ENCODE measurements at regions not wholly inside any gene's neighbourhood (a gene's known extent, or its start where the extent isn't known, plus 50 kb on each side); places are given as distances from the start of the nearest gene placed in this dataset.
"Not testable (repeated sequence)": the region's sequence is repeated elsewhere in the genome, so short reads cannot be mapped to it uniquely, and the experiment has no call there.

- no peak for DNase-seq (ENCODE audit: low read depth in 1 of 2, low spot score in 1 of 2)
These were observed 724.9 kb downstream of the NSUN3 start for GRCh38 chr3:94787734-94788270.

DNA sequence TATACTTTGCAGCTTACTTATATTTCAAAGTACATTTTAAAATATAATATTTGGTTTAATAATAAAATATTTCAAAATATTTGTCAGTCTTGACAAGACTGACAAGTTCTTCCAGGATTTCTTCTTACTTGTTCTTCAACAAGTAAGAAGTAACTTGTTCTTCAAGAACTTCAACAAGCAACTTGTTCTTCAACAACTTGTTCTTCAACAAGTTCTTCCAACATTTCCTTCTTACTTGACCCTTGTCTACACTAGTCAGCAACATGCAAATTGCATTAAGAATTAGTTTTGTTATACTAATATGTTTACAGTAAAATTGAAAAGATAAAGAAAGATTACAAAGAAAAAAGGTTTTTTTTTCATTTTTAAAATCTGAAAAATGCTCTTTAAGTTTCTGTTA, 731.7 kb downstream of the NSUN3 start:
- DNase-seq (ENCODE audit: low read depth in 1 of 2, low spot score in 1 of 2), result no peak

DNA sequence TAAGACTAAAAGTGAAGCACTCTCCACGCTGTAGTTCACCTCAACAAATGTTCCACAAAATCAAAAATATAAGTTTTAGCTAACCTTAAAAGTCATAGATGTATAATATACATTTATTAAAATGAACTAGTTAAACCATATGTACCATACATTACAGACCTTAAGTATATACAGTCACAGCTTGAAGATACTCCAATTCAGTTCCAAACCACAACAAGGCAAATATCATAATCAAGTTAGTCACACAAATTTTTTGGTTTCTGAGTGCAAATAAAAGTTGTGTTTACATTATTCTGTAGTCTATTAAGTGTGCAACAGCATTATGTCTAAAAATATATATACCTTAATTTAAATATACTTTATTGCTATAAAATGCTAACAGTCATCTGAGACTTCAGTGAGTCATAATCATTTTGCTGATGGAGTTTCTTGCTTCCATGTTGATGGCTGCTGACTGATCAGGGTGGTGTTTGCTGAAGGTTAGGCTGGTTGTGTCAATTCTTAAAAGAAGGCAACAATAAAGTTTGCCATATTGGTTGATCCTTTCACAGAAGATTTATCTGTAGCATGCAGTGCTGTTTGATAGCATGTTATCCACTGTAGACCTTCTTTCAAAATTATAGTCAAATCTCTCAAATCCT, 736.7 kb downstream of the NSUN3 start:
- no peak for DNase-seq (ENCODE audit: low read depth in 1 of 2, low spot score in 1 of 2)

DNA sequence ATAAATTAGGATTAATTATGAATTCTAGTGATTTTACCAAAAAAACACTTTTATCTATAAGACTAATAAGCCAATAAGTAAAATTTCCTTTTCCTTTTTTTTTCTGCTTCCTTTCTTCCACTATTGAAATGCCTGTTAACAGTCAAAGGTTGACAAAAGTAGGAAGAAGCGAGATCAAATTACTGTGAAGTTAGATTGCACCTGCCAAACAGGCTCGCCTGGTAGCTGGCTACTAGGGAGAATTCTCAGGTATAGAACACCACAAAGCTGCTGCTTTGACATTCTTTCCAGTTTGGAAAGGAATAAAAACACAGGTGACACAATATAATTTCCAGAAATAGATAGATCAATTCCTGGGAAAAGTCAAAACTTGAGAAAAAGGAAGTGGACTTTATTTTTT, 749.0 kb downstream of the NSUN3 start:
- DNase-seq (ENCODE audit: low read depth in 1 of 2, low spot score in 1 of 2), result no peak

DNA sequence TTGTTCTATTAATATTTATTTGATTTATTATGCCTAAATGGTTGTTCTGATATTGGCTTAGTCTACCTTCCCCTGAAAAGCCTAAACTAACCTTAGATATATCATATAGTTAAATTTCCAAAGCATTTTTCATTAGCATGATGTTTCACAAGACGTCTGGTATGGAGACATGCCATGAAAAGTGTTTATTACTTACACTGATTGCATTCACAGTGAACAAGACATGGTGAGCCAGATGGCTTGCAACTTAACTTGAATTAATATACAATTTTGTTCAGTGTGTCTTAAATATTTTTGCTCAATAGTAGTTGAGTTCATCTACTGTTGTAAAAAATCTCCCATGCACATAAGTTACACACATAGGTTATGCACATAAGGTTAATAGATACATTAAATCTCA, 758.4 kb downstream of the NSUN3 start:
- DNase-seq (ENCODE audit: low read depth in 1 of 2, low spot score in 1 of 2), result no peak

DNA sequence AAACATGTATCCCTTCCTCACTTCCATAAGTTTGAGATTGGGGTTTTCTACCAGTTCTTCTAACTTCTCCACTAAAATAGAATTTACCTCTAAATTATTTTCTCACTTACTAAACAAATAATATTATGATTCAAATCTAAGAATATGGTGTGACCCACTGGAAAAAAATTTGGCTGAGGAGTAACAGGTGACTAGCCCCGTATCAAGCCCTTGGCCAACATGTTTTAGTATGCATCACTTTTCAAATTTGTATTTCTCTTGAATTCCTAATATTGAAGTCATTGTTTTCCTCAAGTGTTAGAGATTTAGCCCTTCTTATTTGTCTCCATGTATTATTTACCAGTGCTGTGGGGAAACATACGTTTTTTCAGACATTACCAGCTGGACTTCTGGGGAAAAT, 759.4 kb downstream of the NSUN3 start:
- no peak for DNase-seq (ENCODE audit: low read depth in 1 of 2, low spot score in 1 of 2)

DNA sequence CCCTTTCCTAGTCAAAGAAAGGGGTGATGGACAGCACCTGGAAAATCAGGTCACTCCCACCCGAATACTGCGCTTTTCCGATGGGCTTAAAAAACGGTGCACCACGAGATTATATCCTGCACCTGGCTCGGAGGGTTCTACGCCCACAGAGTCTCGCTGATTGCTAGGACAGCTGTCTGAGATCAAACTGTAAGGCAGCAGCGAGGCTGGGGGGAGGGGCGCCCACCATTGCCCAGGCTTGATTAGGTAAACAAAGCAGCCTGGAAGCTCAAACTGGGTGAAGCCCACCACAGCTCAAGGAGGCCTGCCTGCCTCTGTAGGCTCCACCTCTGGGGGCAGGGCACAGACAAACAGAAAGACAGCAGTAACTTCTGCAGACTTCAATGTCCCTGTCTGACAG, 783.4 kb downstream of the NSUN3 start:
- not testable (repeated sequence) for DNase-seq (ENCODE audit: low read depth in 1 of 2, low spot score in 1 of 2)

DNA sequence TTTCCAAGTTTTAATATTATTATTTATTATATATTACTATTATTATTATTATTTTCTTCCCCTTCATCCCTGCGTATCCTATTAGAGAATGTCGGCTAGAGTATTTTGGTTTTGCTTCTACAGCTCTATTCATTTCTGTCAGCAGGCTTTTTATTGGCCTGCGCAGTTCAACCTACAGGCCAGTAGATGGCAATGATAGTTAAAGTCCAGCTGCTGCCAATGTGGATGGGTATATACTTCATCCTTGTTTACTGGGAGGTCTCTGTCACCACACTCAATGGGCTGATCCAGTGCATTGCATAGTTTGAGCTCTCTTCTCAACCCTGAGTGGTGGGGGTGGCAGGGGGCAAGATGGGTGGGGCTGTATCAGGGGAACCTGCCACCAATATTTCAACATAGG, 799.8 kb downstream of the NSUN3 start:
- DNase-seq (ENCODE audit: low read depth in 1 of 2, low spot score in 1 of 2), result no peak

DNA sequence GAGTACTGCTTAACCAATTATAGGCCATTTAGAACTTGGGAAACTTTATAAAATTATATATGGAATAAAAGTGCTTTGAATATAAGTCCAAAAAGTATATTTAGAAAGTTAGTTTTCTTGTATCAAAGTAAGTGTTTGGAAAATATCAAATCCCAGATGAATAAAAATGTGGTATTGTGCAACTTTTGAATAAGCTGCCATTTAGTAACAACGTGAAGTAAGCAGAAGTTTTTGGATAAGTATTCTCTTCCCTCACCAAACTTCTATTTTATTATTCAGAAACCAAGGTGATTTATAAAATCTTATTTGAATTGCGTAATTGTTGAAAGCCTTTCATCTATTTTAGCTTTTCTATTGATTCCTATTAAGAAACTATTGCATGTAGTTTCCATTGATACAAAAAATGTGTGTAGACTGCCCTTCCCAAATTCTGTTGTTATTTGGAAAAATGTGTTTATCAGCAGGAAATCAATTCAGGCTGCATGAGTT, 806.2 kb downstream of the NSUN3 start:
- no peak for DNase-seq (ENCODE audit: low read depth in 1 of 2, low spot score in 1 of 2)

- no peak for DNase-seq (ENCODE audit: low read depth in 1 of 2, low spot score in 1 of 2)
These were observed 810.9 kb downstream of the NSUN3 start for GRCh38 chr3:94873751-94874150.

DNA sequence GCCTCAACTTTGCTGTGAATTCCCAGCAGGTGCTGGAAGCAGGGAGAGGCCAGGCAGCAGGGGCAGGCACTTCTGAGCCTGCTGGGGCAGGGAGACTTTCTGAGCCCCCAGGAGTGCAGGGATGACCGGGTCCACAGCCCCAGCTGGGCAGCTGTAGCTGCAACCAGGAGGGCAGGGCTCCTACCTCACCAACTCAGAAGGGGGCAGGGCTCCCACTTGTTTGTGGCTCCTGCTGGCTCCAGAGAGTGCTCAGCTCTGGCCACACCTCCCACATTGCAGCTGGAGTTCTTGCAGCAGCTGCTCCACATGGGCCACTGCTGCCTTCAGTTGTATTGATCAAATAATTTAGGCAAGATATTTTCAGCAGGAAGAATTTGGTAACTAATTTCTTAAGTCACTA, 812.3 kb downstream of the NSUN3 start:
- DNase-seq (ENCODE audit: low read depth in 1 of 2, low spot score in 1 of 2), result no peak

DNA sequence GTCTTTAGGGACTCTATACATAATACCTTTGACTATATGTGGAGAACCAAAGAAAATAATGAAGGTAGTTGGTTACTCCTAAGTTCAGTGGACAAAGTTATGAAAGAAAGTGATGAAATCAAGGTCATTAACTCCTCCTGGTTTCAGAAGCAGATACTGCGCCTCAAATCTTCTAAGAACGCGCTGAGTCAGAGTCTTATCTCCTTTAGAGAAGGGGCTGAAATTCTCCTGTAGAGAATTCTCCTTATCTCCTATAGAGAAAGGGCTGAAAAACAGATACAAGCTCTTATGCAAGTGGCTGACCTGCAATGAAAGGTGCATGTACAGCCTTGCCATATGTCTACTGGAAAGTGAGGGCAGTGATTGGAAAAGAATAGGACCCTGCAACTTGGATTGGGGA, 824.2 kb downstream of the NSUN3 start:
- no peak for DNase-seq (ENCODE audit: low read depth in 1 of 2, low spot score in 1 of 2)

GRCh38 chr3:94896994-94897393, 834.1 kb downstream of the NSUN3 start:
- DNase-seq (ENCODE audit: low read depth in 1 of 2, low spot score in 1 of 2), result no peak

- no peak for DNase-seq (ENCODE audit: low read depth in 1 of 2, low spot score in 1 of 2)
These were observed 841.4 kb downstream of the NSUN3 start for GRCh38 chr3:94904156-94904674.

DNA sequence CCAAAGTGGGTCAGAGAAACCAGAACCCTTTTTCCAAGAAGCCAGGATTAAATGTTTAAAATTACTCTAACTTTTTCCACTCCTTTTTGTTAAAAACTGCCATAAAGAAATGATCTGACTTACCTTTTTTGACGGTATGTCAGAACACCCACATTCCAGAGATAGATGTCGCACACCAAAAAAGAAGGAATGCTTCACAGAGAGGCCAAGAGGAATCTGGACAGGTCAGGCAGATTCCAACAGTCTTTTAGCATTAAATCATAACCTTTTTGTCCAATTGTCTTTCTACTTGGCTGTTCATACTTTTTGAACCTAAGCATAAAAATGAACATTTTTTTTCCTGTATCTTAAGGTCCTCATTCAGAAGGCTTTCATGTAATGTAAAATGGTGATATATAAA, 846.9 kb downstream of the NSUN3 start:
- DNase-seq (ENCODE audit: low read depth in 1 of 2, low spot score in 1 of 2), result no peak

DNA sequence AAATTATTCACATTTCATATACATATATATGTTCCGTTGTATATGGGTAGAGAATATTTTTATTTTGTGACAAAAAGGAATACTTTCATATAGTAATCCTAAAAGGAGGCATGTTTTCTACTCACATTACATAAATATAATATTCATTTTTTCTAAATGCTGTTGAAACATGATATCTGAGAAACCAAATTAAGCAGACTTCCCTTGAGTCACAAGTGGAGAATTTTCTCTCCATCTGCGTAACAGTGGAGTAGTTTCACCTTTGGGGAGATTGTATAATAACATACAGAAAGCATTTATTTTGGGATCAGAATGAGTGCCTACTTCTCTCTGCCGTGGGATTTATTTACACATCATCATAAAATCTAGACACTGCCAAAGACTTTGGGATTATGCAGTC, 849.8 kb downstream of the NSUN3 start:
- DNase-seq (ENCODE audit: low read depth in 1 of 2, low spot score in 1 of 2), result no peak

- DNase-seq (ENCODE audit: low read depth in 1 of 2, low spot score in 1 of 2), result no peak
These were observed 864.3 kb downstream of the NSUN3 start for GRCh38 chr3:94927175-94927574.

DNA sequence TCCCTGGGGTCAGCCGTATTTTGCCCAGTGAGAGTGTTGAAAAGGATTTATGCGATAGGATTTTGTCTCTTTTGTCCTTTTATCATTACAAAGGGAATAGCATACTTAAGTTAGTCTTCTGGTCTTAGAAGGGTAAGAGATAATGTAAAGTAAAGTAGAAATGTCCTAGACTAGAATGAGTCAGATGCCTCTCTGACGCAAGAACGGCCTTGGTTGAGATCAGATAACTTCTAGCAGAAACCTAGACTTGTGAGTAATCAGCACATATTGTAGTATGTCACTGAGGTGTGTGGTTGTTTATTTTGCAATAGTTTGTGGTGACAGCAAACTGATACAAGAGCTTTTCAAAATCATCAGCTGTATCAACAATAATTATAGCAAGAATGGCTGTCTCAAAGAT, 866.1 kb downstream of the NSUN3 start:
- no peak for DNase-seq (ENCODE audit: low read depth in 1 of 2, low spot score in 1 of 2)

GRCh38 chr3:94935738-94936580, 873.1 kb downstream of the NSUN3 start:
- no peak for DNase-seq (ENCODE audit: low read depth in 1 of 2, low spot score in 1 of 2)

DNA sequence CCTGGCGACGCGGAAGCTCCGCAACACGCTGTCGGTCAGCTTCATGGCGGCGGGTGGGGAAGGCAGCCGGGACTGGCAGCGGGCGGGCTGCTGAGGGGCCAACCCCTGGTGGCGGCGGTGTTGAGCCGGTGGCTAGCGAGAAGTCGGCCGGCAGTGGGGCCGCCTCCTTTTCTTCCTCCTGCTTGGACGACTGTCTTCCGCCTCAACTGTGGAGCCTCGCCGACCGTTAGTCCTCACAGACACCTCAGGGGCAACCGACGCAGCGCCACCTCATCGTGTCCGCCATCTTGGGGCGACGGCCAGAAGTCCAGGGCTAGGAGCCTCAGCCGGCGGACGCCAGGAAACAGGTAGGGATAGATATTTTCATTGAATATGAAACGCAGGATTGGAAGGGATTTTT, 875.1 kb downstream of the NSUN3 start:
- no peak for DNase-seq (ENCODE audit: low read depth in 1 of 2, low spot score in 1 of 2)

- no peak for DNase-seq (ENCODE audit: low read depth in 1 of 2, low spot score in 1 of 2)
These were observed 883.8 kb downstream of the NSUN3 start for GRCh38 chr3:94946683-94947082.

DNA sequence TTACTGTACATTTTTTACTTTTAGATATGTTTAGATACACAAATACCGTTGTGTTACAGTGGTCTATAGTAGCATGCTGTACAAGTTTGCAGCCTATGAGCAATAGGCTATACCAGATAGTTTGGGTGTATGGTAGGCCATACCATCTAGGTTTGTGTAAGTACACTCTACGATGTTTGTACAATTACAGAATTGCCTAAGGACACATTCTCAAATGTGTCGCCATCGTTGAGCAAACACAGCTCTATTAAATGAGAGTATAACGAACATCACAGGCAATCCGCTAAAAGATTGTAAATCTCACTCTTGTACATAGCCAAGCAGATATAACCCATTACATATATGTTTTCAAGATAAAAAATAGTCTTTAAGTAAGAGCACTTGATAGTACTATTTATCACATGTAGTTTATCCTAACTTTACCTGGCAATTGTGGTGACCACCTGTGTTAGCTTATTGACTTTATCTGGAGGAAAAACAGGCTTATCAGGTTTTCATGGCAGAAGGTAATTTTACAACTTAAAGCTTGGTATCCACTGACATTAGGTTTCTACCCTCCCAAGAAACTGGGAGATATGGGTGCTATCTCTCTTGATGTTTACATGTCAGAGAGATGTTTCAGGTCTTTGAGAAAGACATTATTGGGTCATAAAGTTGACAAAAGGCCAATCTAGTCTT, 898.7 kb downstream of the NSUN3 start:
- DNase-seq (ENCODE audit: low read depth in 1 of 2, low spot score in 1 of 2), result no peak
